Fibroblast of peridontal ligament (primary cell): ENCODE measurements at regions not wholly inside any gene's neighbourhood (a gene's known extent, or its start where the extent isn't known, plus 50 kb on each side); places are given as distances from the start of the nearest gene placed in this dataset.
A peak's percentile ranks its signal among the peaks of the same experiment; 100 is the strongest.
"Not testable (repeated sequence)": the region's sequence is repeated elsewhere in the genome, so short reads cannot be mapped to it uniquely, and the experiment has no call there.

Experiments used
- DNase-seq: peaks from one replicate; pipeline ENCODE4 v3.0.0-alpha.2; 2010; ENCODE audit errors: extremely low read depth

DNA sequence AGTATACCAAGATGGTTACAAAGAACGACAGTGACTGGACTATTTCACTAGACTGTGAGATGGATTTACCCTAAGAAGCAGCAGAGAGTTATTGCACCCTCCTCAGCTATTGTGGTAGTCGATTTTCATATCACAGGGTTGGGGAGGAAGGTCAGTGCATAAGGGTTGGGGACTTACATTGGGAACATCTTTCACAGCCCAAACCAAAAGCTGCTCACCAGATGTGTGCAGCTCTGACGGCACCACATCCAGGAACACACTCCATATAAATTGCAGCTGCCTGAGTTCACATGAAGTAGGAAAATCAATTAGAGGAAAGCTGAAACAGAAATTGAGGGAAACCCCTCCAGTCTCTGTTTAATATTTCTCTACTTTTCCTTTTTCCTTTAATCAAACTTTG is 470.5 kb upstream of the NRSN1 start:
- DNase-seq: no peak

DNA sequence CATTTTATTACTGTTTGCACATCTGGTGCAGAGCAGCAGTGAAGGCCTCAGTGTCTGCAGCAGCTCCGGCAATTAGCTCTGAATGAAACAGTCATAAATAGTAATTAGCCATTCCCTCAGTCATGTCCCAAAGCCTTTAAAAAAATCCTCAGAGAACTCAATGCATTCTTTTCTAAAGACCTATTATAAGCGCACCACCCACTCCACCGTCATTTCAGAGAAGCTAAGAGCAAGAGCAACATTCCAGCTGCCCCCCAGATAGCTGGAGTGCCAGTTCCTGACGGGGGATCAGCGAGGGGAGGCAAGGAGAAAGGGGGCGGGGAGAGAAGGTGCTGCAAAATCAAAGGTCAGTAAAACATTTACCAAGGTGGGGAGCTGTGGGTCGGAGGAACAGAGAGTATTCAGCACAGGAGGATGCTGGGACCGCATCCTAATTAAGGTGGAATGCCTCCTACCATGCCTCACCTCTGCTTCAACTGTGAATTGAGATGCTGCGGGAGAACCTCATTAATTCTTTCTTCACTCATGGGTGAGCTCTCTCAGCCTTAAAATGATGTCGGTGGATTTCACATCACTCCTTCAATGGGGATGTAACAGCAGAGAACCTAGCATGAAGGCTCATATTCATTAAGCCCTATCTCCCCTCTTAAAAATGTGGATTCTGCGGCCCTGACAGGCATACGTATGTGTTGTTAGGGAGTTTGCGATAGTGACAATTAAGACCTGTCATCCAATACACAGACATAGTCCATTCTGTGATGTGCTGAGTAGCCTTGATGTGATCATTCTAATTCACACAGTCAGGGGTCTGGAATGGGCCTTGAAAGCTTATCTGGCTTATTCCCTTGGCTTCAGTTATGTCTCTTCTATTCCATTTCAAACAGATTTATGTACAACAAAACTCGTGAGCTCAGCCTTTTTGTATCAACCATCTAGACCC is 469.5 kb upstream of the NRSN1 start:
- no peak for DNase-seq

DNA sequence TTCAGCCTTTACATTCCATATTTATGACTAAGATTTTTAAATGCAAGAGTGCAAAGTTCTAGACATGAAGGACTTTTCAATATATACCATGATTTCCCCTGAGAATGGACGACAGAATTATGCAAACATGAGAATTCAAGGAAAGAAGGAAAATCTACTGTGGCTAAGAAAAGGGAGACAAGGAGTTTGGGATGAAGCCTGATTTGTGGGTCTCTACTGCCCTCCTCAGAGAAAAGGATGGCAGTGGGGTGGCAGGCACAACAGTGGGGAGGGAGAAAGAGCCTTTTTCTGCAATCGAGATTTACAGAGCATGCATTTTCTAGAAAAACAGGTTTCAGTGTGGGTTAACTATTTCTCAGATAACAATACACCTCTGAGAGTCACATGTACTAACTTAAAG is 466.9 kb upstream of the NRSN1 start:
- DNase-seq: peak; percentile 2

DNA sequence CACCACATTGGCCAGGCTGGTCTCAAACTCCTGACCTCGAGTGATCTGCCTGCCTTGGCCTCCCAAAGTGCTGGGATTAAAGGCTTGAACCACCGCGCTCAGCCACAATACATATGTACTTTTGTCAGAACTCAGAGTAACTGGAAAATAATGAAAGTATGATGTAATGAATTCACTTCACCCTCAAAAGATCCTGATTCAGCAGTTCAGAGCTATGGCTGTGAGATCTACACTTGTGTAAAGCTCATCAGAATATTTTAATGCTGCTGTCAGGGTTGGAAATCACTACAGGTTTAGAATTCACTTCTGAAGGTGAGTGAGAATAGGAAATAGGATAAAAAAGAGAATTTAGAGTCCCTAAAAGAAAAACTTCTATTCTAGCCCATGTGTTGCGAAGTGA is 464.5 kb upstream of the NRSN1 start:
- no peak for DNase-seq

DNA sequence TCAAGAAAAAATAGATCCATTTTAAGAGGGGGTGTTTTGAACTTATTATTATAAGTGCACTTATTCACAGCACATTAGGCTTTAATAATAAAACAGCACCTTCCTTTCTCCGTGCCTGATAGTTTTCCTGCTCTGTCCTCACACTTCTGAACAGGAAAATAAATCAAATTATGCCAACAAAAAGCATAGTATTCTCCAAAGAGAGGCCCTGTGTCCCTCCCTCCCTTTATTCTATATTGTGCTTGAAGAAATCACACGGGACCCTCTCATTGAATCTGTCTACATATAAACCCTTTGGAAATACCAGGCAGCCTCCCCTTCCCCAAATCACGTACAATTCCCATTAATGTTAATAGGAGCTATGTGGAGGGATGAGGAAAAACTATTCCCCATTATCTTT is 462.9 kb upstream of the NRSN1 start:
- no peak for DNase-seq

DNA sequence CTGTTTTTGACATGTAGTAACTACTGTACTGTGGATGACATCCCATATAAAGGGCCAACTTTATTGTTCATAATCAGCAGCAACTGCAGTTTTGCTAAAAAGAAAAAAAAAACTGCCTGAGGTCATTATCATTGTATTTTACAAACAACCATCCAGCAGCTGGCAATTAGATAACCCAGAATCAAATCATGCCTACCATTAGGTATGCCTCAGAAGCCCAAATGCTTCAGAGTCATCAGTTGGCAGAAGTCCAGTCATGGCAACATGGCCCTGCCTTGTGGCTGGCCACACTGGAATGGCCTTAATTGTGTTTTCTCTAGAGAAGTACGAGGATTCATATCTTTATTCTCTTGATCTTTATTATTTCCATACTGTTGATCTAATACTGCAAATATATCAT is 462.4 kb upstream of the NRSN1 start:
- no peak for DNase-seq

DNA sequence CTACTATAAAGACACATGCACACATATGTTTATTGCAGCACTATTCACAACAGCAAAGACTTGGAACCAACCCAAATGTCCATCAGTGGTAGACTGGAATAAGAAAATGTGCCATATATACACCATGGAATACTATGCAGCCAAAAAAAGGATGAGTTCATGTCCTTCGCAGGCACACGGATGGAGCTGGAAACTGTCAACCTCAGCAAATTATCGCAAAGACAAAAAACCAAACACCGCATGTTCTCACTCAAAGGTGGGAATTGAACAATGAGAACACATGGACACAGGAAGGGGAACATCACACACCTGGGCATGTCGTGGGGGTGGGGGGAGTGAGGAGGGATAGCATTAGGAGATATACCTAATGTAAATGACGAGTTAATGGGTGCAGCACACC is 460.1 kb upstream of the NRSN1 start:
- DNase-seq: not testable (repeated sequence)

DNA sequence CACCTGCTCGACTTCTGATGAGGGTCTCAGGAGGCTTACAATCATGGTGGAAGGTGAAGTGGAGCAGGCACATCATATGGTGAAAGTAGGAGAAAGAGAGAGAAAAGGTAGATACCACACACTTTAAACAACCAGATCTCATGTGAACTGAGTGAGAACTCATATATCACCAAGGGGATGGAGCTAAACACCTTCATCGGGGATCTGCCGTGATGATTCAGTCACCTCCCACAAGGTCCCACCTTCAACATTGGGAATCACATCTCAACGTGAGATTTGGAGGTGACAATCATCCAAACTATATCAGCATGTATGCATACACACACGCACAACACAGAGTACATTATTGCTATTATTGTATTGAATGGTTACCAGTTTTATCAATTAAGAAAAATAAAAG is 453.3 kb upstream of the NRSN1 start:
- no peak for DNase-seq

DNA sequence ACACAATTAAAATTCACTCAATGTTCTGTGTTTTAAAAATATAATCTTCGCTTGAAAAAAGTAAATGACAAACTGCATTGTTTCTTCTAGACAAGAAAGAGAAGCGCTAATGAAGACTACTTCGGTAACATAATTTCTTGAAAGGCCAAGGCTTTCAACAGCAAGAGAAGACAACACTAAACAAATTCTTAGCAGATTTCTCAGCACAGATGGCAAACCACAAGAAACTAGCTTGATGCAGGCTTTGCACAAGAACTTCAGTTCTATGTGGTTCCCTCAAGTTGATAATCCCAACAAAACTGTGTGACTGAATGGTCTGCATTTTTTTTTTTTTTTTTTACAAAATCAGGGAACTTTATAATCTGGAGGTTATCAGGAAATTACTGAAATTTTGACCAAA is 447.4 kb upstream of the NRSN1 start:
- DNase-seq: no peak

DNA sequence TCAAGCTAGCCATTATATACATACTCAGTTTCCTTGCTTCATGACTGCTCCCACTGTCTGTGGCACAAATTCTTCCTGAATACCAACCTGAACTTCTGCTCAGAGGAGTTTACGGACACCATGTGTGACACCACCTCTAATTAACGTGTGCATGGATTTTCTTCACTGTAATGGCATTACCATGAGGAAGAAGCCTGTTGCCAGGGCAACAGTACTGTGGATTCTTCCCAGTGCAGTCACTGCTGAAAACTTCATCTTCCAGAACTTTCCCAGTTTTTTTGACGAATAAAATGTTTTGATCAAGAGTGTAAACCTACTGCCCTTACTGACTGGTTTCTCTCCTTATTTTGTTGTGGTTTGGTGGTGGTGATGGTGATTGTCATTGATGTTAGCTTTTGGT is 444.3 kb upstream of the NRSN1 start:
- DNase-seq: no peak

DNA sequence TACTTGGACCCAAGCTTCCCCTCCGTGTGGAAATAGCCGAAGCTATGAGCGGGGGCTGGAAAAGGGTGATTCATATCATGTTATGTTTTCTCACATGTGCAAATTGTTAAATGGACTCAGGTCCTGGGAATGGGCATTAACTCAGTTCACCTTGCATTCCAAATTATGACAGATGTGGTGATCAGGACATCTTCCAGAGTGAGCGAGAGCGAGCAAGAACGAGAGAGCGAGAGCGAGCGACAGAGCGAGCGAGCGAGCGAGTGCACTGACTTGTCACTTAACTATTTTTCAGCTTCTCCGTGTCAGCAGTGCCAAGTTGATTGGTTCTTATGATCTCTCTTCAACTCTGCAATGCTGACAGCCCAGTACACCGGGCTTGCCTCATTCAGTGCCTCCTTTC is 437.4 kb upstream of the NRSN1 start:
- DNase-seq: no peak

DNA sequence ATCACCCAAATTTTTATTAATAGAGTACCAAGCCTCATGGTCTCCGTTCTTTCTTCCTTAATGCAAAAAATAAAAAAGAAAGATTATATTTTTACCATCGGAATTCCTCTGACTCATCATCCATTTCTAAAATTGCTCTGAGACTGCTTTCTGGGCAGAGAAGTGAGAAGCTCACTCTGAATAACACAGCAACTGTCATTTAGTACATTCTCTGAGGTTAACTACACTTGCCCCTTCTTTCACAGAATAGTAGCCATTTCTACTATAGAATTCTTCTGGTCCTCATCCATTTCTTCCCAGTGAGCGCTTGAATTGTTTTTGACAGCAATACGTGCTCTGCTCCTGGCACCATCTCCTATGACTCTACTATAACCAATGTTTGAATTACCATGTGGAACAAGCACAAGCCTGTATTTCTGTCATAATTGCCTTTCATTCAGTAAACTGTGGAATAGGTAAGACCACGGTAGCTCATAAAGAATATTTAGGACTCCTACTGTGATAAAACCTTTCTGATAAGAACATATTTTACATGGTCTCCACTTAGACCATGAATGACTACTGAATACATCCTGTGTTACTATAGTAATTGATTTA is 435.5 kb upstream of the NRSN1 start:
- DNase-seq: no peak

DNA sequence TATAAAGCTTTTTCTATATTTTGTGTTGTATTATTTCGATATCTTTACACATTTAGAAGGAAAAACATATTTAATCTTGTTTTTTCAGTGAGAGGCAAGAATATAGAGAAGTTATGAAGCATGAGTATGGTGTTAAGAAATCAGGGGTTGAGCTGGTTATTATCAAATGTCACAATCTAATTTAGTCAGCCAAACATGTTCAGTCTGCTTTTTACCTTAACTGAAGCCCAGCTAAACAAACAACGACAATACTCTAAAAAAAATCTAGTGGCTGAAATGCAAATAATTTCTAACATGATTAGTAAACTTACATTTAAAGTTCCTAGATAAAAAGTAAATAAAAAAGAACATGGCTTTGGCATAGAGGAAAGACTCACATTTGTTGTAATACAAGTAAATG is 433.8 kb upstream of the NRSN1 start:
- no peak for DNase-seq

DNA sequence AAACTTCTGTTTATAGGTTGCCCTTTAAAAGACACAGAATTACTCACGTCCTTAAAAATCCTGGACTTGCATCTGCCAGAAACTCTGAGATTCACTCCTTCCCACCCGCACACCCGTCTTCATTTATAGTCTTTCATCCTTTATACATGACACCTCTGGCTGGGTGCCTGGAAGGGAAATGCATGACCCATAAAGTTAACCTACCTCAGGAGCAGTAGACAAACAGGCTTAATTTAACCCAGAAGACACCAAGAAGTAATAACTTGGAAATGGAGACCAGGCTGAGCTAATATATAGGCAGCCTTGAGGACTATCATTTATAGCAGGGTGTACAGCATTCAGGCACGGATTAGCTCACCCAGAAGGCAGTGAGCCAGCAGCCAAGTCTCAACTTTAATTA is 429.0 kb upstream of the NRSN1 start:
- DNase-seq: no peak

DNA sequence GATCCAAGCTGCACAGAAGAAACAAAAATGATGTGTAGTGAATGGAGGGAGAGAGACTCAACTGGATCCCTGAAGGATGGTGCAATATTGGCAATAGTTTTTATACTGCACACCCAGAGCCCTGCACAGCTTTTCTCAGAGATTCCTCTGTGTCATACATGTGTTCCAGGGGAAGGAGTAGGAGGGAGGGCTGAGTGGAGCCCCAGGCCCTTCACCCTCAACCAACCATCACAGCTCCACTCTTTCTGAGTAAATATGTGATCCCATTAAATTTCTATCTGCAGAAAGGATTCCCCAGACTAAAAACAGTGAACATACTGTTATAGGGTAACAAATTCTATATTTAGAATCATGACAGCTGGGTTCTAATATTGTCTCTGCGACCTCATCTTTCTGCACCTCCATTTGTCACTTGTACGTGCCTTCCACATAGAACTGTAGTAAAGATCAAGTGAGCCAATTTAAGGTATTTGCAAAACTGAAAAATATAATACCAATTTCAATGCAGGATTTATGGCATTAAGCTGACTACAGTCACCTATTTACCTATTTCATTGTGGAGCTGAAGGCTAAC is 421.4 kb upstream of the NRSN1 start:
- no peak for DNase-seq

DNA sequence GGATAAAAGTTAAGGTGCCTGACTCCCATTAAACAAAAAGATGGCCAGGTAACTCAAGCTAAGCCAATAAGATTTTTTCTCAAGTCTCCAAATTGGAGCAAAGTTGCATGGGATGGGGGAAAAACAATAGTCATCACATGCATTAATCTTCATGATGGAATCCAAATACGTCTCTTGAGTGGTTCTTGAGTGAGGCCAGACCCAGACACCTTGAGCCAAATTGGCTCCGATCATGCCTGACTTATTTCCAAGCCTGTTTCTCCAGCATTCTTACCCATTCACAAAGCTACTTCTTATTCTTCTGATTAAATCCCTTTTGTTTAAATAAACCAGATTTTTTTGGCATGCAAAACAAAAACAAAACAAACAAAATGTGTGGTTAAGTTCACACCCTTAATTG is 420.3 kb upstream of the NRSN1 start:
- no peak for DNase-seq

DNA sequence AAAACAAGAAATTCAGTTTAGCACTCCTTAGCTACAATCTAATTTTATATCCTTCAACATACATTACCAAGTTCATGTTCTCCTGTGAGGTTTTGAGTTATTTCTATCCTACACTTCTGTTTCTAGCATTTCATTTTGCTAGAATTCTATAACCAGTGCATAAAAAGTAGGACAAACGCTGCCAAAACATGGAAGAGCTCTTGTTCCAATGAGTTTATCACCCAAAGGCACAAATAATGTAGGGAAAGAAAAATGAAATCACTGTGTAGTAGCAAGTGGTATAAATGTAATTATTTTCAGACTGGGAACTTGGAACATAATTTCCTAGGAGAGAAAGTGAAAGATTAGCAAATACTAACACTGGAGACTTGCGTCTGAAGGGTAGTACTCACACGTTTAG is 413.3 kb upstream of the NRSN1 start:
- DNase-seq: no peak

DNA sequence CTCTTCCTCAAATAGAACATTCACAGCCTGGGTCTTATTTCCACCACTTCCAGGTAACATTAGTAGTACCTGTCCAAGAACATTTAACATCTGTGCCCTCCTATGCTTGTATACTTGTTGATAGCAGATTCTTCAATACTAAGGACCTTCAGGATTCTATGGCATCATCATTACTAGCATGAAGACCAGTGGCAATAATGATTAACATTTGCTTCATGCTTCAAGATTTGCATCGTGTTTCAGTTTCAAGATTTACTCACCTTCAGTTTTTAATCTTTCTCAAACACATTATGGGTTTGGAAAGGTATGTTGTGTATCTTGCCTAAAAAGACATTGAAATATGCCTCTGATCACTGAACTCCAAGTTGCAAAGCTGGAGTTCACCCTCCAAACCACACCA is 412.8 kb upstream of the NRSN1 start:
- no peak for DNase-seq

DNA sequence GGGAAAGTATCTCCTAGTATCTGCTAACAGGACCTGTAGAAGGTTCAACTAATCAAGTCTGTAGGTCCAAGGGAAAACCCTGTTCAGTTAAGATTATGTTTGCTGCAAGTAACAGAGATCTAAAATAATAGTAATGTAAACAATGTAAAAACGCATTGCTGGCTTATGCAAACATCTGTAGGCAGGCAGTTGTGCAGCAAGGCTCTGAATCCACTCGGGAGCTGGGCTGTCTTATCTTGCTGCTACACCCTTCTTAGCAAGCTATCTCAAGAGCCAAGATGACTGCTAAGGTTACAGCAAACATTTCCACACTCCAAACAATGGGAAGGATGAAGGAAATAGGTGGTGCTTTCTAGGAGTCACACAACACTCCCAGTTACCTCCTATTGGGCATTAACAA is 397.3 kb upstream of the NRSN1 start:
- no peak for DNase-seq

DNA sequence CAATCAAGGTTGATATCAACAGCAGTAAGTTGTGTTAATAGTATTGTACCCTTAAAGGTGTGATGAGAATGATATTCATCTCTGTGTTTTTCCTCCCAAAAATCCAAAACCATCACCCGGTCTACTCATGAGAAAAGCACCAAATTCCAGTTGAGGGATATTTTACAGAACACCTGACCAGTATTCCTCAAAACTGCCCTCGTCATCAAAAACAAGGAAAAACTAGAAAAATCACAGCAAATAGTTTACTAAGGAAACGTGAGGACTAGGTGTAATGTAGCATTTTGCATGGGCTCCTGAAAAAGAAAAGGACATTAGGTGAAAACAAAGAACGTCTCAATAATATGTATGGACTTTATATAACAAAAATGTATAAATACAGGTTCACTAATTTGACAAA is 394.4 kb upstream of the NRSN1 start:
- no peak for DNase-seq

DNA sequence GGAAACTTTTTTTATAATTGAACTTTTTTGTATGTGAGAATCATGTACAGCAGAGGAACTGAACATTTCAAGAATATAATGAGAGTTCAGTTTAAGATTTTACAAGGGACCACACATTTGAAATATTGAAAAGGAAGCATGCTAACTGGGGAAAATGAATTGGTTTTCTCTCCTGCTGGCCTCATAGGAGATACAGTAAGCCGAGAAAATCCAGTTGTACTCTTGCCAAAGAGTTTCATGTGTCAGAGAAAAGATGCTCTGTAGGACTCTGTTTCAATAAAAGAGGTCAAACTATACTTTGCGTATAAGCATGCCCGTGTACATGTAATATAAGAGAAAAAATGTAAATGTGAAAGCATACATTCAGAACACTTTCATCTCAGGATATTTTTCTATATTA is 393.5 kb upstream of the NRSN1 start:
- no peak for DNase-seq

DNA sequence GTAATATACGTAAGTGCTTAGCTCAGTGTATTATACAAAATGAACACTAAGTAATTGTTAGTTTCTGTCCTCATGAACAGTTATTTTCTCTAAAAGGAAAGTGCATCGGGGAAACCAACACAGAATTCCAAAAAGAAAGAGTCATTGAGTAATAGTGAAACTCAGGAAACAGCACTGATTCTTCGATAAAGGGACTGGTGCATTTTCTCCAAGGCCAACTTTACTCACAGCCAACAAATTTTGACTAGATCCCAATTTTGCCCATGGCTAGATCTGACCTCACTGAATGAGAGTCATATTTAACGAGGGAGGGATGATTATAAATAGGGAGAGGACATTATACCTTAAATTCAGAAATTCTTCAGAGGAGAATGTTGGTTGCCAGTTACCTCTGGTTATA is 390.9 kb upstream of the NRSN1 start:
- no peak for DNase-seq

DNA sequence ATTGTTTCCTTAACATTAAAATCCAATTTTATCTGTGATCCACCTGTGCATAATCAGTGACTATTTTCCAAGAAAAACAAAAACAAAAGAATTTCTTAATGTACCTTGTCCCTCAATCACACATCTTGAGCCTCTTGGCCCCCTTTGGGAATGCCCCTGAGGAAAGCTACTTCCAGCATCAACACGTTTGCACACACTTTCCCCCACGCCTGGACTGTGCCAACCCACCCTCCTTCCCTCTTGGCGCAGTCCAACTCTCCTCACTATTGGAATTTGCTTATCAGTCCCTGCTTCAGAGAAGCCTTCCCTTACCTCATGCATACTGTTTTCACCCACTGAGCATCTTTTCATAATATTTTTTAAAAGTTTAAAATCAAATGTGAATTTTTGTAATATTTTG is 389.4 kb upstream of the NRSN1 start:
- no peak for DNase-seq
